ENCODE measurements at regions not wholly inside any gene's neighbourhood (a gene's known extent, or its start where the extent isn't known, plus 50 kb on each side); places are given as distances from the start of the nearest gene placed in this dataset.

DNA sequence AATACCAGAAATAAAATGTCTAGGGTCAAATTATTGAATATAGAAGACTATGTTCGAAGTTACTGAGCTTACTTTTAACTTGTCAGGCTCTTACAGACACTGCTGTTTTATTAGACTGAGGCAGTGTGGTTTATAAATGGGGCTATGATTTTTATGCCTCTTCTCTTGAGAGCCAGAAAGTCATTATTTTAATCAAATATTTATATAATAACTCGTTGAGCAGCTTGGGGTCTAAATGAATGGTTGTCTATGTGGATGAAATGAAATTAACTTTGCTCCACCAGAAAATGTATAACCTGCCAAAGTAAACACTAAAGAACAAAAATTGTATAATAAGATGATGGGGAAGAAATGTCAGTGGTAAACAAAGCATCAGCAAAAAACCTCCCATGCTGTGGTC is 175.6 kb upstream of the THSD7A start:
- Histone ChIP-seq H3K27me3 (ENCODE audit: insufficient read depth, poor library complexity, severe bottlenecking) (no peaks in the 10 kb centered on the region), H3K4me3 (replicated peaks; ENCODE audit: insufficient read depth, low read length) (no peak overlapping the region), H3K27ac (replicated peaks) (no peak overlapping the region)
- TF ChIP-seq, protein P1, sequence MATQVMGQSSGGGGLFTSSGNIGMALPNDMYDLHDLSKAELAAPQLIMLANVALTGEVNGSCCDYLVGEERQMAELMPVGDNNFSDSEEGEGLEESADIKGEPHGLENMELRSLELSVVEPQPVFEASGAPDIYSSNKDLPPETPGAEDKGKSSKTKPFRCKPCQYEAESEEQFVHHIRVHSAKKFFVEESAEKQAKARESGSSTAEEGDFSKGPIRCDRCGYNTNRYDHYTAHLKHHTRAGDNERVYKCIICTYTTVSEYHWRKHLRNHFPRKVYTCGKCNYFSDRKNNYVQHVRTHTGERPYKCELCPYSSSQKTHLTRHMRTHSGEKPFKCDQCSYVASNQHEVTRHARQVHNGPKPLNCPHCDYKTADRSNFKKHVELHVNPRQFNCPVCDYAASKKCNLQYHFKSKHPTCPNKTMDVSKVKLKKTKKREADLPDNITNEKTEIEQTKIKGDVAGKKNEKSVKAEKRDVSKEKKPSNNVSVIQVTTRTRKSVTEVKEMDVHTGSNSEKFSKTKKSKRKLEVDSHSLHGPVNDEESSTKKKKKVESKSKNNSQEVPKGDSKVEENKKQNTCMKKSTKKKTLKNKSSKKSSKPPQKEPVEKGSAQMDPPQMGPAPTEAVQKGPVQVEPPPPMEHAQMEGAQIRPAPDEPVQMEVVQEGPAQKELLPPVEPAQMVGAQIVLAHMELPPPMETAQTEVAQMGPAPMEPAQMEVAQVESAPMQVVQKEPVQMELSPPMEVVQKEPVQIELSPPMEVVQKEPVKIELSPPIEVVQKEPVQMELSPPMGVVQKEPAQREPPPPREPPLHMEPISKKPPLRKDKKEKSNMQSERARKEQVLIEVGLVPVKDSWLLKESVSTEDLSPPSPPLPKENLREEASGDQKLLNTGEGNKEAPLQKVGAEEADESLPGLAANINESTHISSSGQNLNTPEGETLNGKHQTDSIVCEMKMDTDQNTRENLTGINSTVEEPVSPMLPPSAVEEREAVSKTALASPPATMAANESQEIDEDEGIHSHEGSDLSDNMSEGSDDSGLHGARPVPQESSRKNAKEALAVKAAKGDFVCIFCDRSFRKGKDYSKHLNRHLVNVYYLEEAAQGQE (IDR thresholded peaks at IDR 0.05; ENCODE audit: insufficient replicate concordance, low read depth), result no peak
- TF ChIP-seq SPI1 (IDR thresholded peaks at IDR 0.05; ENCODE audit: borderline replicate concordance, low read depth), result no peak
- TF ChIP-seq, protein P2, sequence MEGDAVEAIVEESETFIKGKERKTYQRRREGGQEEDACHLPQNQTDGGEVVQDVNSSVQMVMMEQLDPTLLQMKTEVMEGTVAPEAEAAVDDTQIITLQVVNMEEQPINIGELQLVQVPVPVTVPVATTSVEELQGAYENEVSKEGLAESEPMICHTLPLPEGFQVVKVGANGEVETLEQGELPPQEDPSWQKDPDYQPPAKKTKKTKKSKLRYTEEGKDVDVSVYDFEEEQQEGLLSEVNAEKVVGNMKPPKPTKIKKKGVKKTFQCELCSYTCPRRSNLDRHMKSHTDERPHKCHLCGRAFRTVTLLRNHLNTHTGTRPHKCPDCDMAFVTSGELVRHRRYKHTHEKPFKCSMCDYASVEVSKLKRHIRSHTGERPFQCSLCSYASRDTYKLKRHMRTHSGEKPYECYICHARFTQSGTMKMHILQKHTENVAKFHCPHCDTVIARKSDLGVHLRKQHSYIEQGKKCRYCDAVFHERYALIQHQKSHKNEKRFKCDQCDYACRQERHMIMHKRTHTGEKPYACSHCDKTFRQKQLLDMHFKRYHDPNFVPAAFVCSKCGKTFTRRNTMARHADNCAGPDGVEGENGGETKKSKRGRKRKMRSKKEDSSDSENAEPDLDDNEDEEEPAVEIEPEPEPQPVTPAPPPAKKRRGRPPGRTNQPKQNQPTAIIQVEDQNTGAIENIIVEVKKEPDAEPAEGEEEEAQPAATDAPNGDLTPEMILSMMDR (IDR thresholded peaks at IDR 0.05; ENCODE audit: insufficient read depth, low read length), result no peak
- no peak for TF ChIP-seq POLR2AphosphoS5 (IDR thresholded peaks at IDR 0.05; ENCODE audit: low read depth)
- no peak for TF ChIP-seq GABPA (IDR thresholded peaks at IDR 0.05; ENCODE audit: low read depth)
- no peak for DNase-seq (ENCODE audit: low read depth in 1 of 2, low spot score in 1 of 2)

DNA sequence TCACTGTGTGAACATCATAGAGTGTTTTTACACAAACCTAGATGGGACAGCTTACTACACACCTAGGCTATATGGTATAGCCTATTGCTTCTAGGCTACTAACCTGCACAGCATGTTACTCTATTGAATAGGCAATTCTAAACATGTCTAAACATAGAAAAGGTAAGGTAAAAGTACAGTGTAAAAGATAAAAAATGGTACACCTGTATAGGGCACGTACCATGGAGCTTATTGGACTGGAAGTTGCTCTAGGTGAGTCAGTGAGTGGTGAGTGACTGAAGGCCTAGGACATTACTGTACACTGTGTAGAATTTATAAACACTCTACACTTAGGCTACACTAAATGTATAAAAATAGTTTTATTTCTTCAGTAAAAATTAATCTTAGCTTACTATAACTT is 182.0 kb upstream of the THSD7A start:
- H3K27ac ChIP-seq (replicated peaks), result no peak overlapping the region
- TF ChIP-seq SPI1 (IDR thresholded peaks at IDR 0.05; ENCODE audit: borderline replicate concordance, low read depth) (no peak), POLR2AphosphoS5 (IDR thresholded peaks at IDR 0.05; ENCODE audit: low read depth) (no peak), GABPA (IDR thresholded peaks at IDR 0.05; ENCODE audit: low read depth) (no peak)
- TF ChIP-seq, protein P2 (IDR thresholded peaks at IDR 0.05; ENCODE audit: insufficient read depth, low read length), result no peak
- TF ChIP-seq, protein P1 (IDR thresholded peaks at IDR 0.05; ENCODE audit: insufficient replicate concordance, low read depth), result no peak
- no peak overlapping the region for H3K4me3 ChIP-seq (replicated peaks; ENCODE audit: insufficient read depth, low read length)
- DNase-seq (ENCODE audit: low read depth in 1 of 2, low spot score in 1 of 2), result no peak
- no peaks in the 10 kb centered on the region for H3K27me3 ChIP-seq (ENCODE audit: insufficient read depth, poor library complexity, severe bottlenecking)

DNA sequence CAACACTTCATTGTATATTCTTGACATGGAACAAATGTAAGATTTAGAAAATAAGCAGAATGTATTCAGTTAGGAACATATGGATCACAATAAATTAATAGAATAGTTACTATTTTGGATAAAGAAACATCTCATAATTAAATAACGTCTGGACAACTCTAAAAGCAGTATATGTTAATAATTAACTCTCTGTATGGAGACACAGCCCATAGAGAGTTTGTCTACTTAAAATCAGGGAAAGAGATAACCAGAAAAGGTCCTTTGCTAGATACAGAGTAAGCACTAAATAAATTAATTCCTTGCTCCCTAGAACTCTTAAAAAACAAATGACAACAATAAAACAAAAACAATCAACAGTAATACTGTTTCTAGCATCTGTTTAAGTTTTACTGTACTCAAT is 184.4 kb upstream of the THSD7A start:
- H3K4me3 ChIP-seq (replicated peaks; ENCODE audit: insufficient read depth, low read length), result no peak overlapping the region
- DNase-seq (ENCODE audit: low read depth in 1 of 2, low spot score in 1 of 2), result no peak
- no peak overlapping the region for H3K27ac ChIP-seq (replicated peaks)
- no peak for TF ChIP-seq SPI1 (IDR thresholded peaks at IDR 0.05; ENCODE audit: borderline replicate concordance, low read depth)
- TF ChIP-seq, protein P2 (IDR thresholded peaks at IDR 0.05; ENCODE audit: insufficient read depth, low read length), result no peak
- no peak for TF ChIP-seq GABPA (IDR thresholded peaks at IDR 0.05; ENCODE audit: low read depth)
- no peak for TF ChIP-seq POLR2AphosphoS5 (IDR thresholded peaks at IDR 0.05; ENCODE audit: low read depth)
- TF ChIP-seq, protein P1 (IDR thresholded peaks at IDR 0.05; ENCODE audit: insufficient replicate concordance, low read depth), result no peak
- no peaks in the 10 kb centered on the region for H3K27me3 ChIP-seq (ENCODE audit: insufficient read depth, poor library complexity, severe bottlenecking)
